Stimulated activated naive CD8-positive, alpha-beta T cell treated with anti-CD3 and anti-CD28 coated beads, Interleukin-15, Interleukin-2, amounts not matched to agents 100 ng/mL and 50 ng/mL, for 24 hours (primary cell): ENCODE measurements at regions not wholly inside any gene's neighbourhood (a gene's known extent, or its start where the extent isn't known, plus 50 kb on each side); places are given as distances from the start of the nearest gene placed in this dataset.

ENCODE experiments used
- H3K27ac Mint-ChIP-seq: one replicate; pipeline ENCODE4 v1.8.0; 2021; ENCODE audit warnings: mild to moderate bottlenecking, mixed read lengths
- H3K27me3 Mint-ChIP-seq: one replicate; pipeline ENCODE4 v1.8.0; 2021; ENCODE audit warnings: mixed read lengths
- H3K36me3 Mint-ChIP-seq: one replicate; pipeline ENCODE4 v1.8.0; 2021; ENCODE audit warnings: low read depth, mixed read lengths
- H3K4me1 Mint-ChIP-seq: one replicate; pipeline ENCODE4 v1.8.0; 2021; ENCODE audit warnings: low read depth, mixed read lengths
- H3K4me3 Mint-ChIP-seq: one replicate; pipeline ENCODE4 v1.8.0; 2021; ENCODE audit warnings: mild to moderate bottlenecking, mixed read lengths
- H3K9me3 Mint-ChIP-seq: one replicate; pipeline ENCODE4 v1.8.0; 2021; ENCODE audit warnings: mixed read lengths

DNA sequence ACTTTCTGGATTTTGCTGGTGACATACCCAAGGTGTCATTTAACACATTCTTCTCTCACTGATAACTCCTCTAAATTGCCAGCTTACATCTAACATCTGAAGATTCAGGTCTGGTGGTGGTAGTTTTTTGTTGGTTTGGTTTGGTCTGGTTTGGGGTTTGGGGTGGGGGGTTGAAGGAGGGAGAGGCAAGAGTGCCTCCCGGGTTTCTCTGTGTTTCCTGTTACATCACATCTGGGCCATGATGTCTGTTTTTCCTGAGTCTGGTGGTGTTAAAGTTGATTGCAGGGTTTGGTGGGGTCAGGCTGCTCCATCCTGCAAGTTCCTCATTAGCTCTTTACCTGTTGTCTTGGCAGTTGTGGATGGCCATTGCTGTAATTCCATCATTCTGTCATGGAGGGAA, 155.8 kb upstream of the UBL3 start:
- no peaks in the 10 kb centered on the region for H3K36me3 Mint-ChIP-seq
- H3K9me3 Mint-ChIP-seq = no peaks in the 10 kb centered on the region
- H3K4me1 Mint-ChIP-seq = peaks cover 14% of the 10 kb centered on the region
- no peak overlapping the region for H3K27ac Mint-ChIP-seq
- H3K27me3 Mint-ChIP-seq = no peaks in the 10 kb centered on the region
- no peak overlapping the region for H3K4me3 Mint-ChIP-seq

DNA sequence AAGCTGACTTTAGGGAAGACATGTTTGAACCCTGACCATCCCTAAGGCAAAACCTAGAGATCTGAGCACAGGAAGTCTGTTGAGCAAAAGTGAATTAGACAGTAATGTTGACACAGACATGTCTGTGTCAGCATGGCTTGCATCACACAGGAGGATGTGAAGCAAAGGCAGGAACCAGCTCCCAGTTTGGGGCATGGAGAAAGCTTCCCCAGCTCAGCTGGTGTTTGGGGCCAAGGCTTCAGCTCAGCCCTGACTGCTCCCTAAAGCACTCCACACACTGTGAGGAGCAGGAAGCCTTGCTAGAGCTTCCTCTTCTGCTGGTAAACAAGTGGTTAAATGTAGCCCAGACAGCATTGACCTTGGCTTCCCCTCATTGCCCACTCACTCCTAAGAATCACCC, 153.8 kb upstream of the UBL3 start:
- peak overlapping the region; percentile 19 for H3K27ac Mint-ChIP-seq
- H3K27me3 Mint-ChIP-seq = no peaks in the 10 kb centered on the region
- no peaks in the 10 kb centered on the region for H3K36me3 Mint-ChIP-seq
- H3K4me3 Mint-ChIP-seq = no peak overlapping the region
- peaks cover 14% of the 10 kb centered on the region for H3K4me1 Mint-ChIP-seq
- H3K9me3 Mint-ChIP-seq = no peaks in the 10 kb centered on the region

DNA sequence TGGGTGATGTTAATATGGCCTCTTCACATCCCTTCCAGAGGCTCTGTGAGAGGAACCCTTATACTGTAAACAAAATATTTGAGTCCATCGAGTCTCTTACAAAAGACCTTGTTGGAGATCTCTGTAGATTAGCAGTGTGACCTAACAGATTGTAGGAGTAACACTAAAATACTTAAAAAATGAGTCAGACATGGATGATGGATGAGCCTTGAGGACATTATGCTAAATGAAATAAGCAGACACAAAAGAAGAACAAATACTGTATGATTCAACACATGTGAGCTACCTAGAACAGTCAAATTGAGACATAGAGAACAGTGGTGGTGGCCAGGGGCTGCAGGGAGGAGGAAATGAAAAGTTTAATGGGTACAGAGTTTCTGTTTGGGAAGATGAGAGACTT, 152.2 kb upstream of the UBL3 start:
- Mint-ChIP-seq H3K4me1 (peaks cover 14% of the 10 kb centered on the region), H3K36me3 (no peaks in the 10 kb centered on the region), H3K27me3 (no peaks in the 10 kb centered on the region), H3K9me3 (no peaks in the 10 kb centered on the region), H3K27ac (no peak overlapping the region), H3K4me3 (no peak overlapping the region)

DNA sequence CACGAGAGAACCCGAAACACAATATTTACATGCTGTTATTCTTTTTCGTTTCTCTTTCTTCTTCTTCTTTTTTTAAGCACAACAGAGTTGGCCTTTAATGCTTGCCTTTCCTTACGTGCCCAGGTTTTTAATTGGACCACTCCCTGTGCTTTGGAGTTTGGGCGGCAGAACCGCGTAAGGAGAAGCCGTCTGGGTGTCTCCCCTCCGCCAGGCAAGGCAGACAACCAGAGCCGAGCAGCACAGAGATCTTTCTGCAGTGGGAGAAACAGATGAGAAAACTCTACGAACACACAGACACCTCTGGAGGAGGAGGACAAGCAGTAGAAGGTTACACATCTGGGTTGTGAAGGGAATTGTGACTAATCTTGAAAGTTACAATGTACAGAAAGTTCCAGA, 150.0 kb upstream of the UBL3 start:
- Mint-ChIP-seq H3K9me3 (no peaks in the 10 kb centered on the region), H3K4me3 (no peak overlapping the region), H3K27ac (no peak overlapping the region), H3K27me3 (no peaks in the 10 kb centered on the region), H3K36me3 (no peaks in the 10 kb centered on the region), H3K4me1 (peaks cover 3% of the 10 kb centered on the region)

DNA sequence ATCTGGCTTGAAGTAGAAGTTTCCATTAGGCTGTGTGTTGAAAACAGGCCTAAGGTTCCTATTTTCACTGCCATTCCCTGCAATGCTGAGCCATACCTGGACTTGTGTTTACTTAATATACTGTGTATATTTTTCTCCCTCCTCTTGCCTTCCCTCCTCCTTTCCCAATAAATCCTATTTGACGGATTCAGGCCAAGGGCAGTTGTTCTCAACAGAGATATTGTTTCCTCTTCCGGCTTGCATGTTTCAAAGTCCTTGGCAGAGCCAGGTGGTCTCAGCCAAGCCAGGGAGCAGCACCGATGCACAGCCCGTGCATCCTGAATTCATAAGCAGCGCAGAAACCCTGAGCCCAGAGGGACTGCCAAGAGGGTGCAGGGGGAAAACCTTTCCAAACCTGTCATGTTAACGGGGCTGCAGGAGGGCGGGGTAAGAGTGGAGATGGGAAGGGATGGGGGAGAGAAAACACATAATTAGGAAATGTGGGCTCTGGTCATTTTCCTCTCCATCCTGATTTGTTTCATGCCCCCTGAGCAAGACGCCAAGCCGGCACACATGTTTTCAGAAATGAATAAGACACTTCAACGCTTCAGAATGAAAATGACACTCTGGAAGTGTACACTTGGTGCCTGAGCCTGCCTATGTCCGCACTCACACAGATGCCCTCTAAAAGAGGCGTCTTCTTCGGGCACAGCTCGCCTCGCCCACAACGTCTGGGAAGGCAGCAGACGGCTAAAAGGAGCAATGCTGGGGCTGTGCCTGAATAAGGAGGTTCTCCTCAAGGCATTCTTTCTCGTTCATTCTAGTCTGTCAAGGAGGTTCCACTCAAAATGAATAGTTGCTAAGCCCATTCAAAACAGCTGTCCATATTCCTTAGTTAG, 149.3 kb upstream of the UBL3 start:
- no peaks in the 10 kb centered on the region for H3K9me3 Mint-ChIP-seq
- H3K27ac Mint-ChIP-seq = no peak overlapping the region
- H3K4me1 Mint-ChIP-seq = no peaks in the 10 kb centered on the region
- no peaks in the 10 kb centered on the region for H3K27me3 Mint-ChIP-seq
- H3K36me3 Mint-ChIP-seq = no peaks in the 10 kb centered on the region
- no peak overlapping the region for H3K4me3 Mint-ChIP-seq

DNA sequence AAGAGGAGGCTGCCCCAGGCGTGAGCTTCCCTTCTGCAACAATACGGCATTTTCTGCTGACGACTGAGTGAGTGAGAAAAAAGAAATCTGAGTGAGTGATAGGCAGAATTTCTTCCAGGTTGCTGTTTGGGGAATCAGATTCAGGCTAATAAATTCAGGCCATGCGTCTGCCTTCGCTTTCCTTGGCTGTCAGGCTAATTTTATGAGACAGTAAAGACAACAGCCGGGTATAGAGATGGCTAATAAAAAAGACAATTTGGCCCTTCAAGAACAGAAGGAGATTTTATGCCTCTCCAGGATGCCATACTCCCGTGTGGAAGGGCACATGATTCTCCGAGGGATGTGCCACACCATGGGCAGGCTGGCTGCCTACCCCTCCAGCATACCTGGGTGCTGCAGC, 145.9 kb upstream of the UBL3 start:
- Mint-ChIP-seq H3K27ac (no peak overlapping the region), H3K9me3 (no peaks in the 10 kb centered on the region), H3K36me3 (no peaks in the 10 kb centered on the region)

DNA sequence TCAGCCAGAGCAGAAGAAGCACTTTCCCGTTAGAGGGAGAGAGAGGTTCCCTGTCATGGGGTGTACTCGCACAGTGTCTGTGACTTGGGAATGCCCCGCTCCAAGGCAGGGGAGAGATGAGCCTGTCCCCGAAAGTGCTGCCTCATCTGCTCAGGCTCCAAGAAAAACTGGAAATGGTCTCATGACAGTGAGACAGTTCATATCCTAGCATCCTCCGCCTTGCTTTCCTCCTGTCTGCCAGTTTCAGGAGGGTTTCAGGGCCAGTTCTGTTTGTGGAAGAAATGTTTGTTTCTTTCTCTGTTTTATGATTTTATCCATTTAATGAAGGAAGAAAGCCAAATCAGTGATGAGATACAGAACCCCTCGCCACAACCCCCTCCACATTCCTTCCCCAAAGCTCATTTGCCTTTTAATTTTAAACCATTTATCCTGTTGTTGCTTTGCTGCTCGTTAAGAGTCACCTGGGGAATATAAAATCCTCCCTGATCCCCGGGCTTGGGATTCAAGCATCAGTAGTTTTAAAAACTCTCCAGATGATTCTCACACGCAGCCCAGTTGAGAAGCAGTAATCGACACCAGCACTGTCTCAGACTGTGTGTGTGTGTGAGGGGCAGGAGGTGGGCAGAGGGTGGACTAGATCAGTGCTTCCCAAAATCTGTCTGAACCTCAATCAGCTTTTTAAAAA, 144.6 kb upstream of the UBL3 start:
- H3K4me3 Mint-ChIP-seq = no peak overlapping the region
- no peaks in the 10 kb centered on the region for H3K9me3 Mint-ChIP-seq
- H3K27ac Mint-ChIP-seq = no peak overlapping the region
- no peaks in the 10 kb centered on the region for H3K27me3 Mint-ChIP-seq
- H3K4me1 Mint-ChIP-seq = no peaks in the 10 kb centered on the region
- H3K36me3 Mint-ChIP-seq = no peaks in the 10 kb centered on the region

More for the DNA sequence above, 145.9 kb upstream of the UBL3 start:
- Mint-ChIP-seq H3K27me3 (no peaks in the 10 kb centered on the region), H3K4me3 (no peak overlapping the region), H3K4me1 (no peaks in the 10 kb centered on the region)

DNA sequence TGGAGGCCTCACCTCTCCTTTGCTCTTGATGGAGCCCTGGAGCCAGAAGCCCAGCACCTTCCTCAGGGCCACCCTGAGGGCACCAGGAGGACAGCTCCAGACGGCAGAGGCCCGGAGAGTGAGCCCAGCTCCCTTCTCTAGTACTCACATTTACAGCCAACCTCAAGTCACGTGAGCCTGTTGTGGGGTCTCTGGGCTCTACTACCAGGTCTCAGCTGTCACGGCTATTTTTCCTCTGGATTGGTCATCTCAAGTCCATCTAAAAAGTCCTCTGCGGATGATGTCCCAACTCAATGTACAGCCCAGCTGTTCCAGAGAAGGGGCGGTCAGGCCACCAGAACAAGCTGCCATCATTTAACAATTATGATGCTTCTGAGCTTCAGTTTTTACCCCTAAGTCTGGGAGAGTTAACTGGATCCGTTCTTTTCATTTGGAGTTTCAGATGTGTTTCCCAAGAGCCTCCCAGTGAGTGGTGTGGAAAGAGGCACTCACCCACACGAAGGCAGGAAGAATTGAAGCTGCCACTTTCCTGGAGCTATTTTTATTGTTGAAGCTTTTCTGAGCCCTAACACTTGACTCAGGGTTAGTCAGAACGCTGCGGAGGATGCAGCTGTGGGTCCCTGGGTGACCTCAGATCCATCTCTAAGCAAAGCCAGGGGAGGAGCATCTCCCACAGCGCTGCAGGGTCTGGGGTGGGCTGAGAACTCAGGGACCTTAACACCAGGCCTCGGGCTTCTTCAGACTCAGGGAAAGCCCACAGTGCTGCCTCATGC, 143.5 kb upstream of the UBL3 start:
- H3K27ac Mint-ChIP-seq = no peak overlapping the region

DNA sequence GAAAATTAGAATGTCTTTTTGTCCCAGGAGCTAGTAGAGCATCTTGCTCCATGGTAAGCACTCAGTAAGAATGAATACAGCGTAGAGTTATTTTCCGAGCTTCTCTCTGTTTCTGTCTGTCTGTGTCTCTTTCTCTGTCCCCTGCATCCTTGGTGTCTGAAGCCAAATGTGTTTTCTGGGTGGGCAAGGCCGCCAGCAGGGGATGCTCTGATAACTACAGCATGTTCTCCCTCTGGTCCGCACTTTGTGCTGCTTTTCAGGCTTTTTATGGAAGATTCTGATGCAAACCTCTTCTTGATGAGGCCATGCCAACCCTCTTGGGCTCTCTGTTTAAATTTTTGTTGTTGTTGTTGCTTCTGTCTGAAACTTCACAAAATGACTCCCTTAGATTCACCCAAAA, 142.8 kb upstream of the UBL3 start:
- no peaks in the 10 kb centered on the region for H3K4me1 Mint-ChIP-seq
- H3K27me3 Mint-ChIP-seq = no peaks in the 10 kb centered on the region
- no peaks in the 10 kb centered on the region for H3K36me3 Mint-ChIP-seq
- no peak overlapping the region for H3K4me3 Mint-ChIP-seq
- no peak overlapping the region for H3K27ac Mint-ChIP-seq
- H3K9me3 Mint-ChIP-seq = peaks cover 3% of the 10 kb centered on the region

More for the DNA sequence above, 143.5 kb upstream of the UBL3 start:
- no peak overlapping the region for H3K4me3 Mint-ChIP-seq
- H3K4me1 Mint-ChIP-seq = no peaks in the 10 kb centered on the region
- H3K9me3 Mint-ChIP-seq = no peaks in the 10 kb centered on the region
- H3K27me3 Mint-ChIP-seq = no peaks in the 10 kb centered on the region
- H3K36me3 Mint-ChIP-seq = no peaks in the 10 kb centered on the region

DNA sequence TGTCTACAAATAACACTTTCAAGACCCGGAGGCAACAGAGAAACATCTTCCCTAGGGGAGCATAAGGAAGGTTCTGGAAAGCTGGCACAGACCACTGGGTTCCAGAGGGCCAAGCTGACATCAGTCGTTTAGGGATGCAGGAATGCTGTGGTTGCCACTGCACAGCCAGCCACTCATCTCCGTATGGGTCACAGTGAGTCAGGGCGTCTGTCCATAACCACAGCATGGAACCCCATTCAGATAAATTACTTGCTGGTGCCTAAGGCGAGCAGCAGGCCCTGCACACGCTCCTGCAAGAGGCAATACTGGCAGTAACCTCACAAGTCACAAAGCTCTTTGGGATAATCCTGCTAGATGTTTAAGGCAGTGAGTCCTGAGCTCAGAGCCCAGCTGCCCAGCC, 140.9 kb upstream of the UBL3 start:
- Mint-ChIP-seq H3K9me3 (peaks cover 17% of the 10 kb centered on the region), H3K27ac (no peak overlapping the region), H3K4me3 (no peak overlapping the region), H3K36me3 (no peaks in the 10 kb centered on the region), H3K27me3 (no peaks in the 10 kb centered on the region), H3K4me1 (no peaks in the 10 kb centered on the region)

DNA sequence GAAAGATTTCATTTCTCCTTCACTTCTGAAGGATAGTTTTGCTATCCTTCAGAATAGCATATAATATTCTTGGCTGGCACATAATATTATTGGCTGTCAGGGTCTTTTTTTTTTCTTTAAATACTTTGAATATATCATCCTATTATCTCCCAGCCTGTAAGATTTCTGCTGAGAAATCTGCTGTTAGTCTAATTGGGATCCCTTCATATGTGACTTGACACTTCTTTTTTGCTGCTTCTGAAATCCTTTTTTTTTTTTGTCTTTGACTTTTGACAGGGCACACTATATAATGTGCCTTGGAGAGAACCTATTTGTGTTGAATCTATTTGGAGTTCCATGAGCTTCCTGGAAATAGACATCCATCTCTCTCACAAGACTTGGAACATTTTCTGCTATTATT, 136.9 kb upstream of the UBL3 start:
- no peaks in the 10 kb centered on the region for H3K27me3 Mint-ChIP-seq

DNA sequence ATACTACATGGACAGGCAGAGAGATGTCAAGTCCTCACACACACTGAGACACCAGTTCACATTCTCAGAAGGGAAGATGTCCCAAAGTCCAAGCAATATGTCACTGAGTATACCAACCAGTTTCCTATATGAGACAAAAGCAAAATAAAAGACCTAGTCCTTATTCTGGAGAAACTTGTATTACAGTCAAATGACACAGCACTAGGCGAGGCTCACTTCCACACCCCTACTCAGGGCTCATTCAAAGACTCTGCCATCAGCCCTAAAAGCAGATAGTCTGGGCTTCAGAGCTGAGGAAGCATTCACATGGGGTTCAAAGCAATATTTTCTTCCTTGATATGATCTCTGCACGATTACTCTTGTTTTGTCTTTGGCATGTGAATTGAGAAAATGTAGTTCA, 129.9 kb upstream of the UBL3 start:
- Mint-ChIP-seq H3K27ac (no peak overlapping the region), H3K4me3 (no peak overlapping the region), H3K9me3 (peaks cover 4% of the 10 kb centered on the region), H3K27me3 (no peaks in the 10 kb centered on the region), H3K4me1 (no peaks in the 10 kb centered on the region), H3K36me3 (no peaks in the 10 kb centered on the region)

More for the DNA sequence above, 136.9 kb upstream of the UBL3 start:
- Mint-ChIP-seq H3K9me3 (peaks cover 17% of the 10 kb centered on the region), H3K4me3 (no peak overlapping the region), H3K27ac (no peak overlapping the region), H3K4me1 (no peaks in the 10 kb centered on the region), H3K36me3 (no peaks in the 10 kb centered on the region)

DNA sequence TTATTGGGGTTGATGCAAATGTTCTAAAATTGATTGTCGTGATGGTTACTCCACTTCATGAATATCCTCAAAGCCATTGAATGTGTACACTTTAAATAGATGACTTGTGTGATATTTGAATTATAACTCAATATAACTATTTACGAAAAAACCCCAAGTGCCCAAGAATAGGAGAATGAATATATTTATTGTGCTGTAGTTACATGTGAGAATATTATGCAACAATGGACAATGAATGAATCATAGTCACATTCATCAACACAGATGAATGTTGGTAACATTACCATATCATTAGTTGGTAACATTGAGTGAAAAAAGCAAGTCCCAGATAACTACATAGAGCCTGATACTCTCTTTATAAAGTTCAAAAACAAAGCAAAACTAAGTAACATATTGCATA, 127.8 kb upstream of the UBL3 start:
- Mint-ChIP-seq H3K27ac (no peak overlapping the region), H3K4me1 (no peaks in the 10 kb centered on the region), H3K4me3 (no peak overlapping the region), H3K27me3 (no peaks in the 10 kb centered on the region), H3K36me3 (no peaks in the 10 kb centered on the region), H3K9me3 (peaks cover 4% of the 10 kb centered on the region)

DNA sequence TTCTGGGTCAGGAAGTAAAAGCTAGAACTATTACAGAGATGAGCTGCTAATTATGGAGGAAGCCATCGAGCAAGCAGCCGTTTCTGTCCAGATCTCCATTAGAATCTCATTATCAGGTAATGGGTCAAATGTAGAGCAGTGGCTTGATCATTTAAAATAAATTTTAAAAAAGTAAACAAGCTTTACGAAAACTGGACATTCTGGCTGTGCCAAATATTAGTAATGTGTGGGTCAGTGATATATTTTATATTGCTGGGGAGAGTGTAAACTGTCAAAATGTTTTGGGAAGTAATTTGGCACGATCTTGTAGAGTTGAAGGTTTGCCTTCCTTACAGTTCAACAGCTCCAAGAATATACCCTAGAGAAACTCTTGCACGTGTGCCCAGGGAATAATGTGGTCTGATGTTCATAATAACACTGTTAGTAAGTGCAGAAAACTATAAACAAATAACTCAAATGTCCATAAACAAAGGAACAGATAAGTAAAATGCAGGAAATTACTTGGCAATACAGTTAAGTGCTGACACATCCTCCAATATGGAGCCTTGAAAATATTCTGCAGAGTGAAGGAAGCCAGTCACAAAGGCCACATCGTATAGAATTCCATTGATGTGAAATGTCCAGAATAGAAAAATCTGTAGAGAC, 127.2 kb upstream of the UBL3 start:
- H3K4me3 Mint-ChIP-seq = no peak overlapping the region
- H3K27ac Mint-ChIP-seq = no peak overlapping the region

DNA sequence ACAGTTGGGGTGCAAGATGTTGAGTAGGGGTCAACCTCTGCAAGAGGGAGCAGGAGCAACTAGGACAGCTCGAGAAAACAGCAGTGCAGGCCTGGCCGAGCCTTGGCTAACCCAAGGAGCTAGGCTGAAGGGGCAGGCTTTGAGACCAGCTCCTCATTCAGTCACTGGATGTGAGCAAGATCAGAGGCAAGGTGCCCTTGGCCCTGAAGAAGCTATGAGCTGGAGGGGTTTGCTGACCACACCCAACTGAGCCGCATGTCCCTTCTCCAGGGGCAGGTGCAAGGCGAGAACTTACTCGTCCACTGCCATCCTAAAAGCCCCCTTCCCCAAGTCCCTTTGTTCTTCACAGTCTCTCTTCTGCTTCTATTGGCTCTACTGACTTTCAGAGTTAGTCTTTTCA, 126.1 kb upstream of the UBL3 start:
- H3K36me3 Mint-ChIP-seq = no peaks in the 10 kb centered on the region
- no peaks in the 10 kb centered on the region for H3K27me3 Mint-ChIP-seq
- H3K4me1 Mint-ChIP-seq = no peaks in the 10 kb centered on the region
- H3K4me3 Mint-ChIP-seq = no peak overlapping the region
- H3K9me3 Mint-ChIP-seq = no peaks in the 10 kb centered on the region
- H3K27ac Mint-ChIP-seq = no peak overlapping the region

More for the DNA sequence above, 127.2 kb upstream of the UBL3 start:
- no peaks in the 10 kb centered on the region for H3K36me3 Mint-ChIP-seq
- peaks cover 4% of the 10 kb centered on the region for H3K9me3 Mint-ChIP-seq
- H3K27me3 Mint-ChIP-seq = no peaks in the 10 kb centered on the region
- no peaks in the 10 kb centered on the region for H3K4me1 Mint-ChIP-seq
